HG02884 (cell line): ENCODE measurements at regions not wholly inside any gene's neighbourhood (a gene's known extent, or its start where the extent isn't known, plus 50 kb on each side); places are given as distances from the start of the nearest gene placed in this dataset.

ENCODE experiments used
- ATAC-seq: cut with Tn5 transposase; IDR thresholded peaks from one replicate; pipeline ENCODE4 v1.9.1; 2021; ENCODE audit warnings: mild to moderate bottlenecking, moderate library complexity; ENCODE audit not compliant: unreplicated experiment

DNA sequence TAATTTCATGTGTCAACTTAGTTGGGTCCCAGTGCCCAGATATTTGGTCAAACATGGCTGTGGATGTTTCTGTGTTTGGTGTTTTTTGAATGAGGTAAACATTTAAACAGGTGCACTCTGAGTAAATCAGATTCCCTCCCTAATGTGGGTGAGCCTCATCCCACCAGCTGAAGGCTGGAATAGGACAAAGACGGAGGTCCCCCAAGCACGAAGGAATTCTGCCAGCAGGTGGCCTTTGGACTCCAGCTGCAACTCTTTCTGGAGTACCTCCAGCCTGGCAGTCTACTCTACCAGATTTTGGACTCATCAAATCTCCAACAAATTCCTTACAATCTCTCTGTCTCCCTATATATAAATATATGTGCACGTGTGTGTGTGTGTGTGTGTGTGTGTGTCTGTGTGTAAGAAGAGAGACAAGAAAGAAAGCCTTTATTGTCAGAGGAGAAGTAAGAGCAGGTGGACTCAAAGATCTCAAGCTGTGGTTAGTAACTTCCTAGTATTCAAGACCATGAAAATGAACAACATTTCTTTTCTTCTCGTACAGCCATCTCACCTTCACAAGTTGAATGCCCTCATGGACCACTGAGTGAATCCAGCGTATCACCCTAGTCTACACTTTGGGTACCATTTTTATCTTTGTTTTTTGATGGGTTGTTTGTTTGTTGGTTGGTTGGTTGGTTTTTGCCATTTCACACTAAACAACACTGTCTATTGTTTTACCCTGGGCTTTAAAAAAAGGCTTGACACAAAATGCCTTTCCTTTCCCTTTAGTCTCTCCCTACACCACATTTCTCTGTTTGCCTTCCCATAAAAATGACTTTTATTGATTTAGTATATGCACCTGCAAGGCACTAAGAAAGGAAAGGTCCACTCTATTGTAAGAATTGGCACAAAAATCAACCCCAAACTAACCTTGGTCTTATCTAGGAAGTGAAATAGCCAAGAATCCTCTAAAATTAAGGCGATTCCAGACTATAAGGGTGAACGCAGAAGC lies 118.7 kb downstream of the TENT4A start:
- ATAC-seq = no peak

DNA sequence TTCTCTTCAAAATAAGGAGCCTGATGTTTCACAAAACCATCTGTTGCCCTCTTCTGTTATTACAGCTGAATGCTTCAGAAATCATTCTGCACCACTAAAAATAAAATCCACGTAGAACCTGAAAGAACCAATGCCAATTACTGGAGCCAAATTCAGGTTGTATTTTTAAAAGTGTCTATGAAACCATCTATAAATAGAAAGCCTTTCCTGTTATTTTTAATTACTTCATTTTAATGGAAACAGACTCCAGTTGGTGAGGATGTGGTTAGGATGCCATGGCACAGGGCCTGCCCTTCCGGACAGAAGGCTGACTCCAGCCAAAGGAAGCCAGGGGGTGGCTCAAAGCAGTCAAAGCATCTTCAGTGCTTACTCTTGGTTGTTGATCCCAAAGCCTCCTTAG lies 119.8 kb downstream of the TENT4A start:
- ATAC-seq = no peak

DNA sequence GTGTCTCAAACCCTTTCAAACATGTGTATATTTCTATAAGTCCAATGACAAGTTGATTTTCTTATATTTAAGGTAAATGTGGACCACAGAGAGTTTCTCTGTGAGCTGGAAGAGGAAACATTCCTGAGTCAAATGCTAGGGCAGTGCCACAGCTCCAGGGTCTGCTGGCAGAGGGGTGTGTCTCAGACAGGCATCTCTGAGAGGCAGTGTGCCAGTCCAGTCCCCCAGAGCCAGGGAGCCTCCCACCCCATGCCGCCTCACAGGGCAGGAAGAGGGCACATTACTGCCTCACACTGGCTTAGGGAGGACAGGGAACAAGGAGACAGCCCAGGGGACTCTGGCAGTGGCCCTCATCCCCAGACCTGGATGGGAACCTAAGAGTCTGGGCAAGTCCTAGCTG lies 120.2 kb downstream of the TENT4A start:
- ATAC-seq = no peak

DNA sequence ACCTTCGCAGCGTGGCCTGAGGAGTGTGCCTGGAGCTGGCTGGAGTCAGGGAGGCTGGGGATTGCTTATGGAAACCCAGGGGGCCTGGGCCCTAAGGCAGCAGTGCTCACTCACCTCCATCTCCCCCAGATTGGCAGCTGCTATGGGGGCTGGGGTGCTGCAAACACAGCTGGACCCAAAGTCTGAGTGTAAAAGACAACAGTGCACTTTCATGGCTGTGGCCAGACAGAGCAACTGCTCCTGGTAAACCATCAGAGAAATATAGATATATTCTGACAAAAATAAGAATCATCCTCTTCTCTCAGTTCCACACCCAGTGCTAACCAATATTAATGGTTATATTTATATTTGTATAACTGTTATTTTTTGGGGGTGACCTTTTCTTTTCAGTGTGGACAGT lies 123.9 kb downstream of the TENT4A start:
- ATAC-seq = no peak

DNA sequence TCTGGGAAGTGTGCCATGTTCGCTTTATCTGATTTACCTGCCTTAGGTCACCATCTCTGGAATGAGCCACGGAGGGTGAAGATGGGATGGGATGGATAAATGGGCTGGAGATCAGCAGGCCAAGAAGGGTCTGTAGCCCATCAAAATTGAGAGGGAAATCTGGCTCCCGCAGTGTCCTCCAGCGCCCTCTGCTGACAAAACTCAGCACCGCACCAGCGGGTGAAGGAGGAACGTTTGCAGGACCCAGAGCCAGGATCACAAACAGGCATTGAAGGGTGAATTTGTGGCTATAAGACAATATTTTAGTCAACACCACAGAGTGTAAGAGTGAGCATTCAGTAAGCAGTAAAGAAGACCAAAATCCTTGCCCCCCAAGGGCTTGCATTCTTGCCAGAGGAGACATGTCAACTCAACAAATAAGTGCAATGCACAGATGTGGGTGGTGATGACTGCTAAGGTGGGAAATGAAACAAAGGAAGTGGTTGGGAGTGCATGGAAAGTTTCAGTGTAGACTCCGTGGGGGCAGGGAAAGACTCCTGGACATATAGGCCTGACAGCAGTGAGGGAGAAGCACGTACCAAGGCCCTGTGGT lies 124.4 kb downstream of the TENT4A start:
- ATAC-seq = no peak

DNA sequence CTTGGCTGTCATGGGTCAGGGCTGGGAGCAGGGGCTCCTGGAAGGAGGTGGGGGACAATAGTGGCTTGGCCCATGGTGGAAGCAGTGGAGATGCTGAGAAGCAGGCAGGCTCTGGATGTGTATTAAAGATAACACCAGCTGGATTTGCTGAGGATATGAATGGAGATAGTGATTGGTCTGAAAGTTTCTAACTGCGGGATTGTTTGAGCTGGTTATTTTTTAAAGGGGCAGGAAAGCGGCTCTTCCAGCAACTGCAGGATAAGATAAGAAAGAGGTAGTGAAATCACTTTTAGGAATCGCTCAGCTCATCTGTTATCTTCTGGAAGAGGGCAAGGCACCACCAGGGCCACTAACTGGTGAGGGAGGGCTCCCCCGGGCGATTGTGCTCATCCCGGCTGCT lies 125.5 kb downstream of the TENT4A start:
- ATAC-seq = no peak

DNA sequence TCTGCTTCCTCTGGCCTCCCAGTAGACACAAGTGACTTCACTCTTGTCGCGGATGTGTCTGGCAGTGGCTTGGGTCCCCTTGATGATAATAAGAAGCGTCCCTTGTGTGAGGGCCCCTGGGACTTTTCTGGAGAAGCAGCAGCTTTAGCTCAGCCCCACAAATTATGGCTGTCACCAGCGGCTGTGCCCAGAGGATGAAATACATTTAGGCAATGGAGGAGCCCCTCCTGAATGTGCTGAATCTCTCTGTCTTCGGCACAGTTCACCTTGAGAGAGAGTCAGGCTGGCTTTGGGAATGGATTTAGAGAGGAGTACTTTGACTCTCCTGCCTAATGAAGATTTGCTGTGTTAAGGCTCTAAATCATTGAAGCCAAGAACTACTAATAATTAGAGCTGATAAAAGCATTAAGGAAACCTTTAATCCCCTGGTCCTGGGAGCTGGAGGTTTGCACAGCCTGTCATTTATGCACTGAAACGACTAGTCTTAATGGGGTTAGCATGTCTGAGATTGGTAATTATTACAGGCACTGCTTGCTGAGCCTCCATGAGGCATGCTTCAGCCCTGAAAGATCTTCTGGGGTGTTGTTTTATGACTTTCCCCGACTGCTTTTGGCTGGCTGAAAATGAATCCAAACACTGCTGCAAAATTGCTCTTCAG lies 127.0 kb downstream of the TENT4A start:
- ATAC-seq = no peak

DNA sequence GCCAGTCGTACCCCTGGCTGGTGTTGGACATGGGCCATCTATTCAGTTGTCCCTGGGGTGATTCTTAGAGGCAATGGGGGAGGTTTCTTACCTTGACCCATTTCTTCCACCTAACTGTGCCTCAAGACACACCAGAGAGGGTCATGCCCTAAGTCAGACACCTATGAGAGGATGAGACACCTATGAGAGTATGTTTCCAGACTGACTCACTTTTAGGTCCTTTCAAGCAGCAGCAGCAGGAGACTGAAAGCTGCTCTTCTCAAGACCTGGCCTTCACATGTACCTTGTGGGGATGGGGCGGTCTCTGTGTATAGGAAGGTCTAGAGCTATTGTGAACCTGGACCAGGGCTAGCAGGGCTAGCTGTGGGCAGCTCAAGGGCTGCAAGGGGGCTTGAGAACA lies 130.1 kb downstream of the TENT4A start:
- no peak for ATAC-seq

DNA sequence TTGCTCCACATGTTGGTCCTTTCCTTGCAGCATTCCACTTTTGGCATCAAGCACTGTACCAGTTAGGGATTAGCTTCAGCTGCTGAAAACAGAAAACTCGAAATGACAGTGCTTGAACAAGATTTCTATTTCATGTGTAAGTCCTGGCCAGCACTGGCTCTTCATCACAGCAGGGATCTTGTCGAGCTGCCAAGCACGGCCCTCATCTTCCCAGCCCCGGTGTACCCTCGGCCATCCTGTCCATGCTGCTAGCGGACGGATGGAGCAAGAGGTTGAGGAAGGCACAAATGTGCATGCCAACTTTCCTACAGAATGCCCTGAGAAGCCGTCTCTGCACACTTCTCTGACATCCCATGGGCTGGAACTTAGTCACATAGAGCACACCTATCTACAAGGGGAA lies 130.6 kb downstream of the TENT4A start:
- no peak for ATAC-seq

DNA sequence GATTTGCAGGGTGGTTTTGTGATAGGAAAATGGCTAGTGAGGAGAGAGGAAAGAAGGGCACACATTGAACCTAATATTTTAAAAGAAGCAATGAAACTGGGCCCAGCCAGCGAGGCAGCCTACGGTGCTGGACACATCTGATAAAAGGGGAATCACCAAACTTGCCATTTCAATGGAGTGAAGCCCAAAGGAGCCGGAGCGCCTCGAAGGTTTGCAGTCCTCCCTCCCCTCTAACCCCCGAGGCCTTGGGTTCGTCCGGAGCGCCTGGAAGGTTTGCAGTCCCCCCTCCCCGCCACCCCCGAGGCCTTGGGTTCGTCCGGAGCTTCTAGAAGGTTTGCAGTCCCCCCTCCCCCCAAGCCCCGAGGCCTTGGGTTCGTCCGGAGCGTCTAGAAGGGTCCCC lies 132.6 kb downstream of the TENT4A start:
- no peak for ATAC-seq

DNA sequence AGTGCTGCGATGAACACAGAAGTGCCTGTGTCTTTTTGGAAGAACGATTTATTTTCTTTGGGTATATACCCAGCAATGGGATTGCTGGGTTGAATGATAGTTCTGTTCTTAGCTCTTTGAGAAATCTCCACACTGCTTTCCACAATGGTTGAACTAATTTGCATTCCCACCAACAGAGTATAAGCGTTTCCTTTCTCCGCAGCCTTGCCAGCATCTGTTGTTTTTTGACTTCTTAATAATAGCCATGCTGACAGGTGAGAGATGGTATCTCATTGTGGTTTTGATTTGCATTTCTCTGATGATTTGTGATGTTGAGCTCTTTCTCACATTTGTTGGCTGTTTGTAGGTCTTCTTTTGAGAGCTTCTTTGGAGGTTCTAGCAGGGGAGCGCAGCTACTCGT lies 134.6 kb downstream of the TENT4A start:
- no peak for ATAC-seq

DNA sequence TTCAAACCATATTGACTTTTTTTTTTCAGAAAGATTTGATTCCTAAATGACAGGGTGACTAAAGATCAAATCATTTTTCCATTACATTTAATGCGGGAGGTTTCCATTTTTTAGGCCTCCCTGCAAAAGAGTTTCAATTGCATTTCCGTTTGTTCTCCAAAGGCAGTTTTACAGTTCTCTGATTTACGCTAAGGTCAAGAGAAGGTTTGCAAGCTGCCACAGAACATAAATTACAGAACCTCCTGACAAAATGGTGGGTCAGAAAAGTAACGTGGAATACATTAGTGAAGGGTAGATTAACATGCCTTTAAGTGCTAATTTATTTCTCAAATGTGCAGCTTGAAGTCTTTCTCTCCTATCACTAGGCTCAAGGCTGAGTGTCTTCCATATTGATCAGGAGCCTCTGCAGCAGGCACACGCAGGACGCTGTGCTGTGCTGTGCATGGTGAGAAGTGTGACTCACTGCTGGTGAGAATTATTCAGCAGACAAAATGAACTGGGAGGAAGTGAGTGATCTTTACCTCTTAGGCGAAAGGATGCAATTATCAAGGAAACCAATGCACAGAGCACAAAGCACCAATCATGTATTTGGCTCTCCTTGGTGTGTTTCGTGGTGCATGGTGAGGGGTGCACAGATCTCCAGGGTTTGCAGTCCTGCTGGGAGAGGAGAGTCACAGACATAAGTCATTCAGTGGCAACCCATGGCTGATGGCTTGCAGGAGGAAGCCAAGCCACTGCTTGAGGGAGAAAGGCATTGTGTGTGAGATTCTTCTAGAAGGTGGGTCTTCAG lies 136.3 kb downstream of the TENT4A start:
- ATAC-seq = no peak

DNA sequence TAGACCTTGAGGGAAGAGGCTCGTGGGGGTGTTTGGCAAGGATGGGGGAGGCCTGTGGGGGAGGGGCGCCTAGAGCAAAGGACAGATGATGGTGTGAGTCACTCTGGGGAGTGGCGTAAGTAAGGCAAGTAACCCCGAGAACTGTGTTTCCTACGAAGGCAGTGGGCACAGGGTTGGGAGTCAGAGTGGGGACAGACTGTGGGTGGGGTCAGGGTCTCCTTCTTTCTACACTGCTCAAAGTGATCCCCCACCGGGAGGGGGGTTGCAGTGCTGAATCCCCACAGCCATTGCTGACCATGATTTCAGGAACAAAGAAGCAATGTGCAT lies 136.8 kb downstream of the TENT4A start:
- no peak for ATAC-seq

DNA sequence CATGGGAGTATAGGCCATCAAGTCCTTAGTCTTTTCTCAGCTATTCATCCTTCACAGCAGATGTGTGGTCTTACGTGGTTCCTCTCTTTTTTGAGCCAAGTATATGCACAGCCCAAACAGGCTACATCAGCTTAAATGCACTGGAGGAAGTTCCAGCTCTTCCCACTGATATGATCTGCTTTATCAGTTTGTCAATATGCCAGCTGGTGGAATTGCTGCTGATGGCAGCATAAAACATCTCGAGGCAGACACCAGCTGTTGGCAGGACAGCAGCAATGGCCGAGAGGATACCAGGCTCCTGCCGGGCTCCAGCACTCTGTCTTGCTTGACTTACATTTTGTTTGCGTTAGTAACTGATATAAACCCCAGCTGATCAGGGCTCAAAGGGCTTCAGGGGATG lies 143.4 kb downstream of the TENT4A start:
- no peak for ATAC-seq

DNA sequence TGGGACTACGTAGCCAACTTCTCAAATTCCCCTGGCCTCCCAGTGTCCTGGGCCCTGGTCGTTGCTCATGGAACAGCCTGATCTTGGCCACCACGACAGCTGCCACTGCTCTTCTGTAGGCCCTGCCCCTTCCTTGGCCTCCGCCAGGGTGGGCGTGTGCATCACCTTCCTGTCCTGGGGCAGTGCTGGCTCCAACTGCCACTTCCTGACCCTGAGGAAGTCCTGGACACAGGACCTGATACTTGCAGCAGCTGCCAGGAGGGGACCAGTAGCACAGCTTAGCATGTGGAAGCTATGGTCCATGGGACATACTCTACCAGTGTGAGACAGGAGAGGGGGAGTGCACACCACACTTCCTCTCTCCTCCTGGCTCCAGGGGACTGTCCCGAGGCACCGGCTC lies 145.2 kb downstream of the TENT4A start:
- no peak for ATAC-seq

DNA sequence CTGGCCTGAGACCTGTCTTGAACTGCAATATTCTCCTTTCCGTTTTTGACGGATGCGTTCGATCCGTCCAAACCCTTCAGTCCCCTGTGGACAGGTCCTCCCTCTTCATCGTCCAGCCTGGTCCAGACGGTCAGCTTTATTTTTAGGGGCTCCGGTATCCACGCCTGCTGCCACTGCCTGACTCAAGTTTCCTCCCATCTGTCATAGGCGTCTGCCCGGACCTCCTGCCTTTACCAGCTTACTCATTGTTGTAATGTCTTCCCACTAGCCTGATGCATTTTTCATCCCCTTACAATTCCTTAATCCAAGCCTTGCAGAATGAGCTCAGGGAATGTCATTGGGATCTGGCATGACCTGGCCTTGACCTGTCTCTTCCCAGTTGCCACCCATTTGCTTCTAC lies 145.8 kb downstream of the TENT4A start:
- no peak for ATAC-seq

DNA sequence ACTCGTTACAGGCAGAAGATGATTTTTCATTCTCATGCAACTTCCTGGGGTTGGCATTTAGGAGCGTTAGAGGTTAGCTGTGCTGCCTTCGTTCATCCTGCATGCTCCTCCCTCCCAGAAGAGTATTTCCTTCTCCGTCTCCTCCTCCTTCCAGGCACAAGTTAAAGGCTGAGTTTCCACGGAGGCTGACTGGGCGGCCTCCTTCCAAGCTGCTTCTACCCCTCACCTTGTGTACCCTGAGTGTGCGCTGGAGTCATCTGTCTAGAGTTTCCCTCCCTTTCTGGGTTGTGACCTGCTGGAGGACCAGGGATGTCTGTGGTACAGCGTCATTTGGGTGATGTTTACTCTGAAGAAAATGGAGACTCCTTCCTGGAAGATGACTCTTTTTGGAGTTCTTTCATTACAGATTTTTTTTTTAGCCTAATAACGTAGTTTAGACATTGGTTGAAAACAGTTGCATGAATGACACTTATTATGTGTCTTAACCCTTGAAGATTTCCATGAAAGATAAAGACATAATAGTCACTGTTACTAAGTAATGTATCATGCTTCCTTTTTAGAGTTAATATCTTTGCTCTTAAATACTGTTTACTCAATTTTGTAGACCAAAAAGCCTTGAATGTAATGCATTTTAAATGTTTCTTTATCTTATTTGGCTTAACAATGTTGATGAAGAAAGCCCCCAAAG lies 146.9 kb downstream of the TENT4A start:
- ATAC-seq = no peak

DNA sequence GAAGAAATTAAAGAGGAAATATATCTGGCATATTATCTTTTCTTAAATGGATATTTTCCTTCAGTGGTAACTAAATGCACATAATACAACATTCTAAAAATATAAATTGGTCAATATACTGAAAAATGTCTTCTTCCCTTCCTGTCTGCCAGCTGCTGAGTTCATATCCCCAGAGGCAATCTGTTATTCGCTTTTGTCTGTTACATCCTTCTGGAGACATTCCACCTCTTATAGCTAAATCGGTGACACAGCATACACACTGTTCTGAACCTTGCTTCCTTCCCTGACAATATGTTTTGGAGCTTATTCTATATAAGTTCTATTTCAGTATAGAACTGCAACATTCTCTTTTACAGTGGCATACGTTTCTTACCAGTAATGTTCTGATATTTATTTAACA lies 147.8 kb downstream of the TENT4A start:
- ATAC-seq = no peak

DNA sequence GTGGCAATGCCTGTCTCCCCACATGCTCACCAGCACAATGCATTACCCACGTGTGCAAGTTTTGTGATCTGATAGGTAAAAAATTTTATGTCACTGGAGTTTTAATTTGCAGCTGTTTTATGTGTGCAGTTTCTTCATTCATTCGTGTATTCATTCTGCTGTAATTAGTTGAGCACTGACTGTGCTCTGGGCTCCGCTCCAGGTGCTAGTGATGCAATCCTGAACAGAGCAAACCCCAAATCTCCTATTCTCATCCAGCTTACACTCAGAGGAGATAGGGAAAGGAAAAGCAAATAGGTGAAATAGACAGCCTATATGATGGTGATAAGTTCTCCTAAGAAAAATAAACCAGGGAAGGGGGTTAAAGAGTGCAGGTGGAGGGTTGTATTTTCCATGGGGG lies 148.4 kb downstream of the TENT4A start:
- no peak for ATAC-seq

DNA sequence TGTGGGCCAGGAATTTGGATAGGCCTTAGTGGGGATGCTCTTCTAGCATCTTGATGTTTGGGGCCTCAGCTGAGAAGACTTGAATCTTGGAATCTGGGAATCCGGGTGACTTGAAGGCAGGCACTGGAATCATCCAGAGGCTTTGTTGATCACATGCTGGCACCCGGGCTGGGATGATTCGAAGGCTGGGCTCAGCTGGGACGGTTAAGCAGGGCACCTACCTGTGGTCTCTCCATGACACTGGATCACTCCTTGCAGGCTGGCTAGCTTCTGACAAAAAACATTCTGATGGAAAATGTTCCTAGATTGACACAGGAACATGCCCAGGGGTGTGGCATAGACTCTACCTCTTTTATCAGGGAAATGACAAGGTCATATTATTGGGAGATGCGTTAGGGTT lies 149.1 kb downstream of the TENT4A start:
- ATAC-seq = no peak

DNA sequence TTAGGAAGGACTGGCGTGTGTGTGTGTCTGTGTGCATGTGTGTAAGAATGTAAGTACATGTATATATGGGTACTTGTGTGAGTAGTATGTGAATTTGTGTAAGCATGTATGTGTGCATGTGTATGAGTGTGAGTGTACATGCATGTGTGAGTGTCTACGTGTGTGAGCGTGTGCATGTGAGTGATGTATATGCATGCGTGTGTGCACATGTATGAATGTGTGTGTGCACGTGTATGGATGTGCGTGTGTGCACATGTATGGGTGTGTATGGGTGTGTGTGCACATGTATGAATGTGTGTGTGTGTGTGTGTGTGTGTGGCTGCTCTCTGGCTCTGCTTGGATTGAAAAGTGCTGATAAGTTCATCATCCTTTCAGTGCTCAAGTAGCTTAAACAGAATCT lies 154.5 kb downstream of the TENT4A start:
- ATAC-seq = no peak
